H1 (cell line): ENCODE measurements at regions not wholly inside any gene's neighbourhood (a gene's known extent, or its start where the extent isn't known, plus 50 kb on each side); places are given as distances from the start of the nearest gene placed in this dataset.

ENCODE experiments used
- HDAC6 ChIP-seq: IDR thresholded peaks from one replicate; pipeline ENCODE4 v1.7.1; 2012; ENCODE audit warnings: low read depth, mild to moderate bottlenecking, inconsistent platforms, low read length, moderate library complexity
- TF ChIP-seq, protein P1 (sequence below), 3 experiments: IDR thresholded peaks; 1 replicate in 2 of 3; 2 replicates in 1 of 3; pipeline versions ENCODE4 v1.5.1 to v1.6.1; 2011; ENCODE audit warnings: low read length in 3 of 3, mild to moderate bottlenecking in 3 of 3, inconsistent platforms in 2 of 3, low read depth in 1 of 3, moderate library complexity in 1 of 3; ENCODE audit not compliant: insufficient read depth in 1 of 3; ENCODE audit errors: control extremely low read depth in 1 of 3

DNA sequence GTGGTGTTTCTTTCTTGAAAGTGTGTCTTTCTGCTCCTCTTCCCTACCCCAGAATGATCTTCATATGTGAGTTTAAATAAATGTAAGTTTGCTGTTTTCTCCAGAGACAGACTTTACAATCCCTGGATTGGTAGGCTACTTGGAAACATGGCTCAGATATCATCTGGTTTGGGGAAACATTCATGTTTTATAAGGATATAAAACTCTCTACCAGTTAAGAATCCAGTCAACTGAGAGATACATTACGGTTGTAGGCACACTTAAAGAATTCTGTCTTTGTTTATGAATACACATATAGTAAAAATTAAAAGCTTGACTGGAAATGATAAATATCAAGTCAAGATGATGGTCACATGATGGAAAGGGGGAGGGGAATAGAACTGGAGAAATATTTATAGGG, 739.3 kb downstream of the SLC4A3 start (continued):
- TF ChIP-seq, protein P1, sequence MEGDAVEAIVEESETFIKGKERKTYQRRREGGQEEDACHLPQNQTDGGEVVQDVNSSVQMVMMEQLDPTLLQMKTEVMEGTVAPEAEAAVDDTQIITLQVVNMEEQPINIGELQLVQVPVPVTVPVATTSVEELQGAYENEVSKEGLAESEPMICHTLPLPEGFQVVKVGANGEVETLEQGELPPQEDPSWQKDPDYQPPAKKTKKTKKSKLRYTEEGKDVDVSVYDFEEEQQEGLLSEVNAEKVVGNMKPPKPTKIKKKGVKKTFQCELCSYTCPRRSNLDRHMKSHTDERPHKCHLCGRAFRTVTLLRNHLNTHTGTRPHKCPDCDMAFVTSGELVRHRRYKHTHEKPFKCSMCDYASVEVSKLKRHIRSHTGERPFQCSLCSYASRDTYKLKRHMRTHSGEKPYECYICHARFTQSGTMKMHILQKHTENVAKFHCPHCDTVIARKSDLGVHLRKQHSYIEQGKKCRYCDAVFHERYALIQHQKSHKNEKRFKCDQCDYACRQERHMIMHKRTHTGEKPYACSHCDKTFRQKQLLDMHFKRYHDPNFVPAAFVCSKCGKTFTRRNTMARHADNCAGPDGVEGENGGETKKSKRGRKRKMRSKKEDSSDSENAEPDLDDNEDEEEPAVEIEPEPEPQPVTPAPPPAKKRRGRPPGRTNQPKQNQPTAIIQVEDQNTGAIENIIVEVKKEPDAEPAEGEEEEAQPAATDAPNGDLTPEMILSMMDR (IDR thresholded peaks at IDR 0.05; ENCODE audit: control extremely low read depth in 1 of 3, insufficient read depth in 1 of 3, low read depth in 1 of 3, low read length in 3 of 3), result no peak
- TF ChIP-seq HDAC6, result no peak
- TF ChIP-seq, all 59 proteins: peak for 0
